BJ (cell line): ENCODE measurements at regions not wholly inside any gene's neighbourhood (a gene's known extent, or its start where the extent isn't known, plus 50 kb on each side); places are given as distances from the start of the nearest gene placed in this dataset.

Experiments
- CTCF ChIA-PET: fragments of 350-600 bp; formaldehyde crosslinking; extraction: SDS; loops from one replicate; lab custom pipeline; 2021; ENCODE audit warnings: antibody characterized with exemption, inconsistent platforms; lab: Yijun Ruan, JAX
- POLR2A ChIA-PET: fragments of 300-600 bp; sonication (Branson Sonifier 250); formaldehyde crosslinking; extraction: SDS; loops from one replicate; lab custom pipeline; 2021; ENCODE audit warnings: antibody characterized with exemption; lab: Charles Lee
- DNase-seq: peaks from one replicate; pipeline ENCODE4 v3.0.0-alpha.2; 2011; ENCODE audit warnings: low read depth
- H3K27me3 ChIP-seq: 2 replicates; pipeline ENCODE4 v1.6.0; 2011; ENCODE audit warnings: low read length; ENCODE audit not compliant: control insufficient read depth, insufficient read depth
- H3K36me3 ChIP-seq: 2 replicates; pipeline ENCODE4 v1.5.1; 2011; ENCODE audit warnings: low read length; ENCODE audit not compliant: control insufficient read depth, insufficient read depth
- H3K4me3 ChIP-seq: 2 replicates; pipeline ENCODE4 v1.5.1; 2011; ENCODE audit warnings: low read depth, mild to moderate bottlenecking, control low read depth, low read length
- CTCF ChIP-seq: IDR thresholded peaks from 2 replicates; pipeline ENCODE4 v1.5.1; 2011; ENCODE audit warnings: low read depth, mild to moderate bottlenecking, control low read depth, inconsistent platforms, low read length, moderate library complexity; ENCODE audit not compliant: insufficient read depth

- Histone ChIP-seq H3K27me3 (no peaks in the 10 kb centered on the region), H3K4me3 (no peak overlapping the region), H3K36me3 (no peaks in the 10 kb centered on the region)
- no peak for TF ChIP-seq CTCF
- ChIA-PET POLR2A (no interaction called here), CTCF (no interaction called here)
- no peak for DNase-seq
These were observed 304.9 kb upstream of the MKI67 start for GRCh38 chr10:128431083-128431482.

- CTCF ChIA-PET = no interaction called here
- H3K27me3 ChIP-seq = no peaks in the 10 kb centered on the region
- no peak for TF ChIP-seq CTCF
- no peak for DNase-seq
- H3K4me3 ChIP-seq = no peak overlapping the region
- POLR2A ChIA-PET = no interaction called here
- no peaks in the 10 kb centered on the region for H3K36me3 ChIP-seq
These were observed 305.3 kb upstream of the MKI67 start for GRCh38 chr10:128431506-128431905.

DNA sequence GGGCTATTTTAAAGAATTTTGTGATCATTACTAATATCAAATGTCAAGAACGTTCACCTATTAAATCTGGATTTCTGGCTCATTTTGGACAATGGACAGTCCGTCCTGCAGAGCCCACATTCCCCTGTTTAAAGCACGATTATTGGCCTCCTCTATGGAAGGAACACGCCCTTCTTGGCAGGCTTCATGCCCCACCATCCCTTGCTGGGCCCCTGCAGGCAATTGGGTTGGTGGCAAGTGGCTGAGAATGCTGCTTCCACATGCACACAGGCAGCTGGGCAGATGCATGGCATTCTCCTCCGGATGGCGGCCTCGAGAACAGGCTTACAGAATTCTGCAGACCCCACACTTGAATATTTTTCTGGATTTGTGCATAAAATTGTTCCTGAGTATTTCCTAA, 305.8 kb upstream of the MKI67 start:
- TF ChIP-seq CTCF = no peak
- H3K36me3 ChIP-seq = no peaks in the 10 kb centered on the region
- CTCF ChIA-PET = no interaction called here

DNA sequence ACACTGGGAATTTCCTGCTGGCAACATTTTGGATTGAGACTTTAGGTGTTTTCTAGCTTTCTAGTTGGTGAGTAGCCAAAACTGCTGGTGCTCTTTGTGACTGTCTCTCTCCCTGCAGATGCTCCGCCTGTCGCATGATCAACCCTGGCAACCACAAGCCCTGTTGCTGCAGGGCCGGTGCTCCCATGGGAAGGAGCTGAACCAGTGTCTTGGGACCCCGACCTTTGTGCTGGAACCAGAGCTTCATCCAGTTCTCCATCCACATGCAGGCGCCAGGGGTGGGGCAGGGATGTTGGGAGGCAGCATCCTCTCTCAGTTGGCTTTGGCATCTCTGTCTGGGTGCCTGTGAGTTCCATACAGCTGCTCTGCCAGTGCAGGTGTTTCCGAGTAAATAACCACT, 306.2 kb upstream of the MKI67 start:
- CTCF ChIA-PET = no interaction called here
- POLR2A ChIA-PET = no interaction called here

More for the DNA sequence above, 305.8 kb upstream of the MKI67 start:
- Histone ChIP-seq H3K27me3 (no peaks in the 10 kb centered on the region), H3K4me3 (no peak overlapping the region)
- POLR2A ChIA-PET = no interaction called here
- DNase-seq = no peak

GRCh38 chr10:128435811-128436210, 309.6 kb upstream of the MKI67 start:
- POLR2A ChIA-PET = no interaction called here
- CTCF ChIA-PET = no interaction called here
- DNase-seq = no peak
- Histone ChIP-seq H3K4me3 (no peak overlapping the region), H3K27me3 (no peaks in the 10 kb centered on the region), H3K36me3 (no peaks in the 10 kb centered on the region)
- no peak for TF ChIP-seq CTCF

More for the DNA sequence above, 306.2 kb upstream of the MKI67 start:
- Histone ChIP-seq H3K4me3 (no peak overlapping the region), H3K36me3 (no peaks in the 10 kb centered on the region), H3K27me3 (no peaks in the 10 kb centered on the region)
- no peak for TF ChIP-seq CTCF
- no peak for DNase-seq
